Ovary (tissue), 7 donors: ENCODE measurements at regions not wholly inside any gene's neighbourhood (a gene's known extent, or its start where the extent isn't known, plus 50 kb on each side); places are given as distances from the start of the nearest gene placed in this dataset.

Source experiments
- DNase-seq, 5 donors: peaks; one replicate each; pipeline ENCODE4 v3.0.0-alpha.2; 2019 to 2020
- H3K27ac ChIP-seq, 2 donors: fragments of 200-600 bp; one replicate each; pipeline versions ENCODE4 v1.5.1 to v1.8.0; 2019 to 2022
- H3K27me3 ChIP-seq: fragments of 200-600 bp; one replicate; pipeline ENCODE4 v1.8.0; 2022
- H3K36me3 ChIP-seq: fragments of 200-600 bp; sonication (generic); one replicate; pipeline ENCODE4 v1.5.1; 2019
- H3K4me1 ChIP-seq: one replicate; pipeline ENCODE4 v1.8.1; 2013; ENCODE audit warnings: mild to moderate bottlenecking, moderate library complexity; ENCODE audit not compliant: insufficient read depth
- H3K4me3 ChIP-seq: fragments of 200-600 bp; sonication (generic); one replicate; pipeline ENCODE4 v1.5.1; 2017
- H3K9me3 ChIP-seq, 2 donors: fragments of 200-600 bp in 1 of 2; sonication (generic) in 1 of 2; one replicate each; pipeline versions ENCODE4 v1.5.1 to v1.8.1; 2013 to 2019; ENCODE audit warnings: mild to moderate bottlenecking in 1 of 2, moderate library complexity in 1 of 2
- EP300 ChIP-seq: sonication (generic); formaldehyde crosslinking; IDR thresholded peaks from one replicate; pipeline ENCODE4 v1.6.1; 2017; ENCODE audit warnings: antibody characterized with exemption
- POLR2A ChIP-seq: fragments of 450-650 bp; IDR thresholded peaks from one replicate; pipeline ENCODE4 v1.6.1; 2017; ENCODE audit warnings: antibody characterized with exemption, mild to moderate bottlenecking, moderate library complexity
- WGBS, 3 donors: extraction: QIAGEN DNeasy Blood & Tissue Kit in 1 of 3; methylation state at CpG; one replicate each; pipeline versions ENCODE4 v1.1.5 to v1.1.7; 2013 to 2017; 5-methylcytosine and 5-hydroxymethylcytosine counted together
- intact Hi-C, 4 donors: fragments of 100-400 bp; cut with DNase I; formaldehyde crosslinking; loops; one replicate each; pipeline versions ENCODE4 v1.11.0 to v1.15.1; 2022 to 2023
- TF ChIP-seq, protein P1 (sequence below), 3 donors: fragments of 450-650 bp in 2 of 3; fragments of 200-600 bp in 1 of 3; IDR thresholded peaks; one replicate each; pipeline versions ENCODE4 v1.5.1 to v1.8.0; 2016 to 2022; ENCODE audit warnings: antibody characterized with exemption in 3 of 3, mild to moderate bottlenecking in 1 of 3
- donor health status: DM: no; HTN: no; CAD: no; lungs with moderate emphysema.
- donor health status: DM: no; HTN: no; CAD: no.
- donor health status: Bipolar disorder and iron deficiency.
- donor health status: DM: no; HTN: no; CAD: no.
- donor health status: DM: yes; HTN: yes; CAD: no.

DNA sequence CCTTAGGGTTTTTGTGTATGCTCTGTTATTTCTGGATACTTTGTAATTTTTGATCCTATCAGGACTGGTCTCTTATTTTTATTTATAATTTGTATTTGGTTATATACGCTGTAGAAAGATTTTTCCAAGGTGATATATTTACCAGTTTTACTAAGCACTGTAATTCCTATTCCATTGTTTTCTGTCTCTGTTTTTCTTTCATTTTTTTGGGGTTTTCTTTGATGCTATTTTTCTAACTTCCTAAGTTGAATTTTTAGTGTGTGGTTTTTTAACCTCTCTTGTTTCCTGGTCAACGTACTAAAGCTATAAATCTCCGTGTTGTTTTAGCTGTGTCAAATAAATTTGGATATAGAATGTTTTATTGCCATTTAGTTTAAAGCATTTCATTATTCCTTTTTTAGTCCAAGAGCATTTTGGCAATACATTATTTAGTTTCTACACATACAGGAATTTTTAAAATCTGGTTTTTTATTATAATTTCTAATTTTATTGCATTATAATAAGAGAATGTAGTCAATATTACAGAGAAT, 128.1 kb upstream of the THRB start:
- no peaks in the 10 kb centered on the region for H3K36me3 ChIP-seq
- TF ChIP-seq POLR2A = no peak
- TF ChIP-seq, protein P1, sequence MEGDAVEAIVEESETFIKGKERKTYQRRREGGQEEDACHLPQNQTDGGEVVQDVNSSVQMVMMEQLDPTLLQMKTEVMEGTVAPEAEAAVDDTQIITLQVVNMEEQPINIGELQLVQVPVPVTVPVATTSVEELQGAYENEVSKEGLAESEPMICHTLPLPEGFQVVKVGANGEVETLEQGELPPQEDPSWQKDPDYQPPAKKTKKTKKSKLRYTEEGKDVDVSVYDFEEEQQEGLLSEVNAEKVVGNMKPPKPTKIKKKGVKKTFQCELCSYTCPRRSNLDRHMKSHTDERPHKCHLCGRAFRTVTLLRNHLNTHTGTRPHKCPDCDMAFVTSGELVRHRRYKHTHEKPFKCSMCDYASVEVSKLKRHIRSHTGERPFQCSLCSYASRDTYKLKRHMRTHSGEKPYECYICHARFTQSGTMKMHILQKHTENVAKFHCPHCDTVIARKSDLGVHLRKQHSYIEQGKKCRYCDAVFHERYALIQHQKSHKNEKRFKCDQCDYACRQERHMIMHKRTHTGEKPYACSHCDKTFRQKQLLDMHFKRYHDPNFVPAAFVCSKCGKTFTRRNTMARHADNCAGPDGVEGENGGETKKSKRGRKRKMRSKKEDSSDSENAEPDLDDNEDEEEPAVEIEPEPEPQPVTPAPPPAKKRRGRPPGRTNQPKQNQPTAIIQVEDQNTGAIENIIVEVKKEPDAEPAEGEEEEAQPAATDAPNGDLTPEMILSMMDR (IDR thresholded peaks at IDR 0.05) = no peak
- DNase-seq = no peak
- no peaks in the 10 kb centered on the region for H3K27me3 ChIP-seq
- no peaks in the 10 kb centered on the region for H3K4me1 ChIP-seq
- H3K27ac ChIP-seq = no peak overlapping the region
- intact Hi-C loops = no loop called here
- WGBS, 3 donors = 63 to 73% (median 67%) methylated on average over 3 of the region's 3 CpGs
- H3K4me3 ChIP-seq = no peak overlapping the region
- no peaks in the 10 kb centered on the region for H3K9me3 ChIP-seq

GRCh38 chr3:24623657-24624056, 129.0 kb upstream of the THRB start:
- no peak for DNase-seq
- Histone ChIP-seq H3K4me3 (no peak overlapping the region), H3K27ac (no peak overlapping the region), H3K4me1 (no peaks in the 10 kb centered on the region), H3K27me3 (no peaks in the 10 kb centered on the region), H3K36me3 (no peaks in the 10 kb centered on the region), H3K9me3 (no peaks in the 10 kb centered on the region)
- intact Hi-C loops = no loop called here
- 43 to 71% (median 48%) methylated on average over 3 of the region's 3 CpGs for WGBS, 3 donors
- TF ChIP-seq POLR2A (no peak), EP300 (no peak)
- TF ChIP-seq, protein P1 (IDR thresholded peaks at IDR 0.05) = no peak

DNA sequence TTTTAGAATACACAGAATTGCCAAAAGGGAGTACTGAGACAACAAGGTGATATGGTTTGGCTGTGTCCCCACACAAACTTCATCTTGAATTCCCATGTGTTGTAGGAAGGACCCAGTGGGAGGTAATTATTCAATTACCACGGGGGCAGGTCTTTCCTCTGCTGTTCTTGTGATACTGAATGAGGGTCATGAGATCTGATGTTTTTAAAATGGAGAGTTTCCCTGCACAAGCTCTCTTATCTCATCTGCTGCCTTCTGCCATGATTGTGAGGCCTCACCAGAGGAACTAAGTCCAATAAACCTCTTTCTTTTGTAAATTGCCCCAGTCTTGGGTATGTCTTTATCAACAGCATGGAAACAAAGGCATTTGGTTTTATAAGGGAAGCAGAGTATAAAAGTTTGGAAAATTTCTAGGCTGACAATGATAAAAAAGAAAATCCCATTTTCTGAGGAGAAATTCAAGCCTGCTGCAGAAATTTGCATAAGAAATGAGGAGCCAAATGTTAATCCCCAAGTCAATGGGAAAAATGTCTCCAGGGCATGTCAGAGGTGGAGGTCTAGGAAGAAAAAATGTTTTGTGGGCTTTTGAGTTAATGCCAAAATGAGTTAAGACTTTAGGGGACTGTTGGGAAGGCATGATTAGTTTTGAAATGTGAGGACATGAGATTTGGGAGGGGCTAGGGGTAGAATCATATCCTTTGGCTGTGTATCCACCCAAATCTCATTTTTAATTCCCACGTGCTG, 130.5 kb upstream of the THRB start:
- intact Hi-C loops = no loop called here
- Histone ChIP-seq H3K27me3 (no peaks in the 10 kb centered on the region), H3K4me3 (no peak overlapping the region), H3K4me1 (no peaks in the 10 kb centered on the region), H3K27ac (no peak overlapping the region), H3K9me3 (no peaks in the 10 kb centered on the region), H3K36me3 (no peaks in the 10 kb centered on the region)
- WGBS, 3 donors = 46 to 54% (median 47%) methylated on average over 2 of the region's 2 CpGs
- TF ChIP-seq EP300 (no peak), POLR2A (no peak)
- TF ChIP-seq, protein P1 (IDR thresholded peaks at IDR 0.05) = no peak
- no peak for DNase-seq

DNA sequence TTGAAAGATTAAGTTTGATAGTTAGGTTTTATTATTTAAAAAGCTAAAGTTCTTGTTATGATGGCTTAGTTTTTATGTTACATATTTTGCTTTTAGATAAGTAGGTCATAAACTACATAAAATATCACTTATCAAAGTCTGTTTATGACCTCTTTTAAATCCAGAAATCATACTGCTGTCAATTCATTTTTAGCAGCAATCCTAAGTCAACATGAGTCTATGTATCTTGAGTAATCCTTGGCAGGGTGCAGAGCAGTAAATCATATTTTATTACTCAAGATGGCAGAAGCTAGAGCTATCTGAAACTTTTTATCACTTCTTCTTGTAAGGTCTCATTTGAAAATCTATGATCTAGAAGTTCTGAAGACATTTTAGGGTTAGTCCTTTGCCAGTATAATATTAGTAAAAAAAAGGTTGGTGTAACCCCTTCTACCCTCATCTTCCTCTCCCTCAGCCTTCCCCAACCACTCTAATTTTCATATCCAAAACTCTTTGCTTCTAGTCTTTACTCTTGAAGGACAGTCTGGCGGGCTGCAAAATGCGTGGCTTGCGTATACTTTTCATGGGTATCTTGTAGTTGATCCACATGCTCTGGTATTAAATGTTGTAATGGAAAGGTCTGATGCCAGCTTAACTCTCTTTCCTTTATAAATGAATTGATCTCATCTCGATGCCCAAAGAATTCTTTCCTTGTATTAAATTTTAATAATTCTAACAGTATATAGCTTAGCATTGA, 134.0 kb upstream of the THRB start:
- no peaks in the 10 kb centered on the region for H3K27me3 ChIP-seq
- TF ChIP-seq EP300 = no peak
- 94 to 97% (median 94%) methylated on average over 4 of the region's 4 CpGs for WGBS, 3 donors
- no peak overlapping the region for H3K27ac ChIP-seq
- no peaks in the 10 kb centered on the region for H3K9me3 ChIP-seq
- H3K36me3 ChIP-seq = no peaks in the 10 kb centered on the region
- no peaks in the 10 kb centered on the region for H3K4me1 ChIP-seq
- DNase-seq = no peak
- intact Hi-C loops = no loop called here
- H3K4me3 ChIP-seq = no peak overlapping the region

DNA sequence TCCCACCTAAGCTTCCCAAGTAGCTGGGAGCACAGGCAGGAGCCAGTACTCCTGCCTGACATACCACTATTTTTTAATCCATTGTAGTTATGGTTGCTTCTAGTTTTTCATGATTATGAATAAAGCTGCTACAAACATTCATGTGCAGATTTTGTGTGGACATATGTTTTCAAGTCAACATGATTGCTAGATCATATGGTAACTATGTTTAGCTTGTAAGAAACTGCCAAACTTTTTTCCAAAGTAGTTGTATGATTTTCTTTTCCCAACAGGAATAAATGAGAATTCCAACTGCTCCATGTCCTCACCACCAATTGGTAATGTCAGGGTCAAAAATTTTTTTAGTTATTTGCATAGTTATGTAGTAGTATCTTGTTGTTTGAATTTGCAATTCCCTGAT, 136.8 kb upstream of the THRB start:
- Histone ChIP-seq H3K4me3 (no peak overlapping the region), H3K4me1 (no peaks in the 10 kb centered on the region), H3K9me3 (no peaks in the 10 kb centered on the region), H3K27me3 (no peaks in the 10 kb centered on the region), H3K36me3 (no peaks in the 10 kb centered on the region), H3K27ac (no peak overlapping the region)
- DNase-seq = no peak
- intact Hi-C loops = no loop called here
- TF ChIP-seq POLR2A (no peak), EP300 (no peak)
- TF ChIP-seq, protein P1 (IDR thresholded peaks at IDR 0.05) = no peak
